ENCODE measurements at regions not wholly inside any gene's neighbourhood (a gene's known extent, or its start where the extent isn't known, plus 50 kb on each side); places are given as distances from the start of the nearest gene placed in this dataset.

GRCh38 chr17:83009414-83010205 is 69.8 kb upstream of the METRNL start:
- TF ChIP-seq ATOH8 (CRISPR knock-in tag; IDR thresholded peaks at IDR 0.05; ENCODE audit: low read depth) (no peak), POLR2A (IDR thresholded peaks at IDR 0.05; ENCODE audit: low read length) (no peak), CHD2 (IDR thresholded peaks at IDR 0.05; ENCODE audit: low read length, partially characterized antibody) (no peak), CTCF (IDR thresholded peaks at IDR 0.05) (no peak), EP300 (IDR thresholded peaks at IDR 0.05) (no peak), GATA3 (IDR thresholded peaks at IDR 0.05; ENCODE audit: borderline replicate concordance) (no peak), PBX3 (IDR thresholded peaks at IDR 0.05) (no peak), MAX (IDR thresholded peaks at IDR 0.05) (no peak), USF2 (IDR thresholded peaks at IDR 0.05) (no peak), BHLHE40 (IDR thresholded peaks at IDR 0.05; ENCODE audit: low read depth, low read length) (no peak), RFX5 (IDR thresholded peaks at IDR 0.05) (no peak), HMGXB4 (CRISPR knock-in tag; IDR thresholded peaks at IDR 0.05; ENCODE audit: borderline replicate concordance) (no peak), HDAC2 (IDR thresholded peaks at IDR 0.05) (no peak)
